ENCODE measurements at regions not wholly inside any gene's neighbourhood (a gene's known extent, or its start where the extent isn't known, plus 50 kb on each side); places are given as distances from the start of the nearest gene placed in this dataset.

- TF ChIP-seq CTCF (conservative IDR thresholded peaks at IDR 0.05; ENCODE audit: low read depth, low read length): no peak
- TF ChIP-seq EZH2 (IDR thresholded peaks at IDR 0.05; ENCODE audit: borderline replicate concordance, low read depth, low read length, poor library complexity, severe bottlenecking): no peak
Measured at GRCh38 chr17:34770586-34770985, 190.7 kb downstream of the CCT6B start.

Measured in A673 (cell line).